PC-9 (cell line): ENCODE measurements at regions not wholly inside any gene's neighbourhood (a gene's known extent, or its start where the extent isn't known, plus 50 kb on each side); places are given as distances from the start of the nearest gene placed in this dataset.

Experiments used
- EZH2 ChIP-seq: fragments of 200-600 bp; sonication (generic); IDR thresholded peaks from 2 replicates; pipeline ENCODE4 v1.8.0; 2017; ENCODE audit warnings: antibody characterized with exemption, low read depth
- TF ChIP-seq, protein P1 (sequence below): fragments of 200-600 bp; sonication (generic); conservative IDR thresholded peaks from 2 replicates; pipeline ENCODE4 v1.6.1; 2017; ENCODE audit warnings: mixed run types, antibody characterized with exemption, mild to moderate bottlenecking, moderate library complexity

DNA sequence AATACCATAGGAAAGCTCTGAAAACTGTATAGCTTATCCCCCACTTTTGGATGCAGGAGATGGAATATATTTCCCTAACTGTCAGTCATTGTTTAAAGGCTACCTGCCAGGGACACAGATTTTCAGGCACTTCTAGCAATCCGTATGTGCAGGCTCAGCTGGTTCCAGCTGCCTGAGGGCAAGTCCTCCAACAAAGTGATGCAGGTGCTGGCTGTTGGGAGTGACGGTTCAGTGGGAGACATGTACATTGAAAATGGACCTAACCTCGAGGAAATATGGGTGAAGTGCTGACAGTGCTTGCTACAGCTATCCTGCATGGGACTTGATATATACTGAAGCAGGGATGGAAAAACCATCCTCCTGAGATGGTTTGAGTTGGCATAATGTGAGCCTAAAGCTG lies 153.1 kb upstream of the GAP43 start:
- TF ChIP-seq, protein P1, sequence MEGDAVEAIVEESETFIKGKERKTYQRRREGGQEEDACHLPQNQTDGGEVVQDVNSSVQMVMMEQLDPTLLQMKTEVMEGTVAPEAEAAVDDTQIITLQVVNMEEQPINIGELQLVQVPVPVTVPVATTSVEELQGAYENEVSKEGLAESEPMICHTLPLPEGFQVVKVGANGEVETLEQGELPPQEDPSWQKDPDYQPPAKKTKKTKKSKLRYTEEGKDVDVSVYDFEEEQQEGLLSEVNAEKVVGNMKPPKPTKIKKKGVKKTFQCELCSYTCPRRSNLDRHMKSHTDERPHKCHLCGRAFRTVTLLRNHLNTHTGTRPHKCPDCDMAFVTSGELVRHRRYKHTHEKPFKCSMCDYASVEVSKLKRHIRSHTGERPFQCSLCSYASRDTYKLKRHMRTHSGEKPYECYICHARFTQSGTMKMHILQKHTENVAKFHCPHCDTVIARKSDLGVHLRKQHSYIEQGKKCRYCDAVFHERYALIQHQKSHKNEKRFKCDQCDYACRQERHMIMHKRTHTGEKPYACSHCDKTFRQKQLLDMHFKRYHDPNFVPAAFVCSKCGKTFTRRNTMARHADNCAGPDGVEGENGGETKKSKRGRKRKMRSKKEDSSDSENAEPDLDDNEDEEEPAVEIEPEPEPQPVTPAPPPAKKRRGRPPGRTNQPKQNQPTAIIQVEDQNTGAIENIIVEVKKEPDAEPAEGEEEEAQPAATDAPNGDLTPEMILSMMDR: no peak
- TF ChIP-seq EZH2: no peak
